ENCODE measurements at regions not wholly inside any gene's neighbourhood (a gene's known extent, or its start where the extent isn't known, plus 50 kb on each side); places are given as distances from the start of the nearest gene placed in this dataset.
"Not testable (repeated sequence)": the region's sequence is repeated elsewhere in the genome, so short reads cannot be mapped to it uniquely, and the experiment has no call there.

- H3K27ac Mint-ChIP-seq (ENCODE audit: unreplicated experiment) = no peak overlapping the region
- no peaks in the 10 kb centered on the region for H3K27me3 Mint-ChIP-seq (ENCODE audit: unreplicated experiment)
- H3K36me3 Mint-ChIP-seq (ENCODE audit: low read depth, unreplicated experiment) = peaks cover 3% of the 10 kb centered on the region
- no peaks in the 10 kb centered on the region for H3K9me3 Mint-ChIP-seq (ENCODE audit: unreplicated experiment)
- H3K4me3 Mint-ChIP-seq (ENCODE audit: unreplicated experiment) = no peak overlapping the region
- DNase-seq (ENCODE audit: low spot score) = no peak
- no peak for TF ChIP-seq CTCF (IDR thresholded peaks at IDR 0.05; ENCODE audit: unreplicated experiment)
- H3K4me1 Mint-ChIP-seq (ENCODE audit: unreplicated experiment) = no peaks in the 10 kb centered on the region
These were observed 687.7 kb upstream of the TBX3 start for GRCh38 chr12:115371711-115372110.

- Mint-ChIP-seq H3K9me3 (ENCODE audit: unreplicated experiment) (no peaks in the 10 kb centered on the region), H3K27me3 (ENCODE audit: unreplicated experiment) (no peaks in the 10 kb centered on the region), H3K4me3 (ENCODE audit: unreplicated experiment) (no peak overlapping the region), H3K4me1 (ENCODE audit: unreplicated experiment) (no peaks in the 10 kb centered on the region), H3K27ac (ENCODE audit: unreplicated experiment) (no peak overlapping the region), H3K36me3 (ENCODE audit: low read depth, unreplicated experiment) (peaks cover 3% of the 10 kb centered on the region)
- no peak for DNase-seq (ENCODE audit: low spot score)
- TF ChIP-seq CTCF (IDR thresholded peaks at IDR 0.05; ENCODE audit: unreplicated experiment) = no peak
These were observed 686.7 kb upstream of the TBX3 start for GRCh38 chr12:115370650-115371049.

- peaks cover 3% of the 10 kb centered on the region for H3K36me3 Mint-ChIP-seq (ENCODE audit: low read depth, unreplicated experiment)
- DNase-seq (ENCODE audit: low spot score) = no peak
- TF ChIP-seq CTCF (IDR thresholded peaks at IDR 0.05; ENCODE audit: unreplicated experiment) = no peak
- H3K4me3 Mint-ChIP-seq (ENCODE audit: unreplicated experiment) = no peak overlapping the region
- H3K9me3 Mint-ChIP-seq (ENCODE audit: unreplicated experiment) = no peaks in the 10 kb centered on the region
- H3K27ac Mint-ChIP-seq (ENCODE audit: unreplicated experiment) = no peak overlapping the region
- no peaks in the 10 kb centered on the region for H3K27me3 Mint-ChIP-seq (ENCODE audit: unreplicated experiment)
- no peaks in the 10 kb centered on the region for H3K4me1 Mint-ChIP-seq (ENCODE audit: unreplicated experiment)
These were observed 686.2 kb upstream of the TBX3 start for GRCh38 chr12:115370207-115370606.

- H3K27ac Mint-ChIP-seq (ENCODE audit: unreplicated experiment); DNase-seq (ENCODE audit: low spot score); H3K4me1 Mint-ChIP-seq (ENCODE audit: unreplicated experiment); H3K4me3 Mint-ChIP-seq (ENCODE audit: unreplicated experiment); H3K9me3 Mint-ChIP-seq (ENCODE audit: unreplicated experiment); H3K27me3 Mint-ChIP-seq (ENCODE audit: unreplicated experiment); H3K36me3 Mint-ChIP-seq (ENCODE audit: low read depth, unreplicated experiment): not testable (repeated sequence)
These were observed 682.3 kb upstream of the TBX3 start for GRCh38 chr12:115366277-115366676.

GRCh38 chr12:115365765-115366164 lies 681.8 kb upstream of the TBX3 start:
- not testable (repeated sequence) for H3K4me1 Mint-ChIP-seq (ENCODE audit: unreplicated experiment); DNase-seq (ENCODE audit: low spot score); H3K9me3 Mint-ChIP-seq (ENCODE audit: unreplicated experiment); H3K27me3 Mint-ChIP-seq (ENCODE audit: unreplicated experiment); H3K4me3 Mint-ChIP-seq (ENCODE audit: unreplicated experiment); H3K27ac Mint-ChIP-seq (ENCODE audit: unreplicated experiment); H3K36me3 Mint-ChIP-seq (ENCODE audit: low read depth, unreplicated experiment)

- Mint-ChIP-seq H3K4me1 (ENCODE audit: unreplicated experiment) (no peaks in the 10 kb centered on the region), H3K27me3 (ENCODE audit: unreplicated experiment) (no peaks in the 10 kb centered on the region), H3K4me3 (ENCODE audit: unreplicated experiment) (no peak overlapping the region), H3K27ac (ENCODE audit: unreplicated experiment) (no peak overlapping the region), H3K36me3 (ENCODE audit: low read depth, unreplicated experiment) (no peaks in the 10 kb centered on the region), H3K9me3 (ENCODE audit: unreplicated experiment) (no peaks in the 10 kb centered on the region)
- DNase-seq (ENCODE audit: low spot score) = no peak
- TF ChIP-seq CTCF (IDR thresholded peaks at IDR 0.05; ENCODE audit: unreplicated experiment) = no peak
These were observed 680.9 kb upstream of the TBX3 start for GRCh38 chr12:115364921-115365320.
